ENCODE measurements at regions not wholly inside any gene's neighbourhood (a gene's known extent, or its start where the extent isn't known, plus 50 kb on each side); places are given as distances from the start of the nearest gene placed in this dataset.

DNA sequence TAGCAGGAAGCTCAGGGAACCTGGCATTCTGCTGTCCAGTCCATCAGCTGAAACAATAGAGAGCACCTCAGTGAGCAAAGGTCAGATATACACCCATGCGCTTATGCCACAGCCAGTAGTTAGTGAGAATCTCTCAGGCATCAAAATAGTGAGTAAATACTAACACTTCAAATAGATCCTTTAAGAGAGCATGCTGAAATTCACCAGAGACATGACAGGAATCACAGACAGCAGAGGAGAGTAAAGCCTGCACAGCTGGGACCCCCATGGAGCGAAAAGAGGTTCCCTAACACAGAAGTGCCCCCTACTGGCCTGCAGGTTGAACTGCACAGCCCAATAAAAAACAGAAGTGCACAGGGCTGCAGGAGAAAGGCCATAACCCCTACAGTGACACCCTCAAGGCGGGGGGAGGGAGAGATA lies 57.6 kb upstream of the ANTXRL start:
- DNase-seq: no peak

- no peak for DNase-seq
Measured at GRCh38 chr10:46230615-46231014, 56.2 kb upstream of the ANTXRL start.

DNA sequence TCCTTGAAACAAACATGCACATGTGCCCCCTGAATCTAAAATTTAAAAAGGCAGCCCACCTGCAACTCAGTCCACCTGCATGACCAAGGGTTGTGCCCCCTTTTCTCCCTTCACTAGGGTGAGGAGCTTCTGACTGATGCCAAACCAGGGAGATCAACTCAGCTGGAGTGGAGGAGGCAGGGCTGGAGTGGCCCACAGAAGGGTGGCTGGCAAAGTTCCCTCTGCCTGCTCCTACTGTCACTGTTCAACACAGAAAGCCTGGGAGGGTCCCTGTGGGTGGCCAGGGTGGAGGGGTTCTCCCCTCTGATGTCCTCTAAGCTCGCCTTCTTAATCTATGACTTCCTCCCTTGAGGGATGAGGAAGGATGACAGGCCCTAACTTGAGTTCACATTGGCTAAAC lies 55.7 kb upstream of the ANTXRL start:
- no peak for DNase-seq

DNA sequence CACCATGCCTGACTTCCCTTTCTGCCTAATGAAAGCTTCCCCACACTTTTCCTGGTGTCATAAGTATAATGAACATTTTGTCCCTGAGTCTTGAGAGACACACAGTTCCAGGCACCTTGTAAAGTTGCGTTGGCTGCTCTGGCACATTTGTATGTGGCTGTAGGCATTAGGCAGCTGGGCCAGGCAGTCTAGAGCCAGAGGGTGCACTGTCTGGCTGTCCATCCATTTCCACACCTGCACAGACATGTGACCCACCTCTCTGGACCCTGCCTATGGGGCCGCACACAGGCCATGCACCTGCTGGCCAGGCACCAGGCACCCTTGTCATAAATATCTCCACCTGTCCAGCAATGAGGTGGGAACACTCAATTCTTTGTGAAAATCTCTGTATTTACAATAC lies 54.7 kb upstream of the ANTXRL start:
- DNase-seq: no peak

- DNase-seq: no peak
Measured at GRCh38 chr10:46232666-46233065, 54.1 kb upstream of the ANTXRL start.

GRCh38 chr10:46233181-46233580 lies 53.6 kb upstream of the ANTXRL start:
- DNase-seq: no peak

DNA sequence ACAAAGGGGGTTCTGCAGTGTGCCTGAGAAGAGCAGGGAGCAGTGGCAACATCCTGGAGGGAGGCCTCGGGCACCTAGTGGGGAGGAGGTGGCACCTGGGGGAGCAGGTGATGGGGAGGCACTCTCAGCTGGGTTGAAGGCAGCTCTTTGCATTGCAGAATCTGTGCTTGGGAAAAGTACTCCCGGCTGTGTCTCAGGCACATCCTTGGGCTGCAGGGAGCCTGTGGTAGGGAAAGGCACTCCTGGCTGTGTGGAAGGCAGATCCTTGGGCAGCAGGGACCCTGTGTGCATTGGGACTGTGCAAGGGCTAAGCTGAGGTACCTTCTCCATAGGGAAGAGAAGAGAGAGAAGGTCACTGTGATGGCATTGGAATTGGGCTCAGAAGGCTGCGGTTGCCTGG lies 52.8 kb upstream of the ANTXRL start:
- no peak for DNase-seq

GRCh38 chr10:46234431-46235060 lies 52.3 kb upstream of the ANTXRL start:
- no peak for DNase-seq

GRCh38 chr10:46235705-46236545 lies 50.9 kb upstream of the ANTXRL start:
- DNase-seq: no peak

DNA sequence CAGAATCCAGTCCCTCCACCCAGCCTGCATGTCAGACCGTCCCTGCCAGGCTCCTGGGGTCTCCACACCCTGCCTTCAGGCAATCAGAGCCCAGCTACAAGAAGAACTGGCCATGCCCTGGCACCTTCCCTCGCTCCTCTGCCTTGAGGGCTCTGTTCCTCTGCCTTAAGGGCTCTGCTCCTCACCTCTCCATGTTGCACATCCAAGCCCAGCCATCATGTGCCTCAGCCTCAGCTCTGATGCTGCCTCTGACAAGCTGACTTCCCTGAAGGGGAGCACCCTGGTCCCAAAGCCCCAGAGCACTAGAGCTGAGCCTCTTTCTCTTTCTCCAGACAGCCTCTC lies 50.3 kb upstream of the ANTXRL start:
- no peak for DNase-seq

DNA sequence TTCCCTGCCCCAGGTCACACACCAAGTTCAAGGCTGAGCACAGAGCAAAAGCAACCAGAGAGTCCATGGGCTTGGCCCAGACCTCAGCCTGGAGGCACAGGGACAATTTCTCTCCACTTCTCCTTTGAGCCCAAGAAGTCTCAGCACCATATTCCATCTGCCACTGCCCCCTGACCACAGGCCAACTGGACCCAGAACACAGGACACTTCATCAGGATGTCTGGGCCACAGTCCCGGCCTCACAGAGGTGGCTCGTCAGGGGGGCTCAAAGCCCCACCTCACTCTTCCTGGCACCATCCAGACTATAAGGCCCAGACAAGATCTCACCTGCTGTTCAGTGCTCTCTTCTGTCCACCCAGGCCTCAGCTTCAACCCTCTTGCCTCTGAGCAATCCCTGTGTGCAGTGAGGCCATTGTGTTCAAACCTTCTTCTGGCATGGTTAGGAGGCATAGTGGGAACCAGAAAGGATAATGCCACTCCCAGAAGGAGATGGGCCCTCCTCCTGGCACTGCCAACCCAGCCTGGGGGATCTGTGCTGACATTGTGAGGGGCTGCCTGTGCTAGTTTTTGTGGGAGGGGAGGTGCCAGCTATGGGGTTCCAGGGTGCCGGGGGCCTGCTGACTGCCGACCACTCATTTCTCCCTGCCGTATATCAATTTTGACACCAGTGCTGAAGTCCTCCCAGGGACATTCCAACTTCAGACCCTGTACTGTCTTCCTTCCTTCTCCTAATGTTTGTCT lies 49.7 kb upstream of the ANTXRL start:
- no peak for DNase-seq

All from C1 segment of cervical spinal cord (tissue), 14 donors.